ENCODE measurements at regions not wholly inside any gene's neighbourhood (a gene's known extent, or its start where the extent isn't known, plus 50 kb on each side); places are given as distances from the start of the nearest gene placed in this dataset.

- intact Hi-C loops (cut with DNase I): no loop called here
- Histone ChIP-seq H3K27me3 (ENCODE audit: control insufficient read depth in 1 of 2, insufficient read depth in 2 of 2, low read length in 1 of 2) (no peaks in the 10 kb centered on the region), H3K4me3 (ENCODE audit: low read length in 2 of 2) (no peak overlapping the region), H3K27ac (ENCODE audit: low read depth in 1 of 2, low read length in 2 of 2) (no peak overlapping the region), H3K36me3 (ENCODE audit: control insufficient read depth in 1 of 2, insufficient read depth in 2 of 2, low read length in 1 of 2) (no peaks in the 10 kb centered on the region), H3K9me3 (ENCODE audit: control insufficient read depth, low read length) (no peaks in the 10 kb centered on the region), H3K4me1 (ENCODE audit: control insufficient read depth in 1 of 2, insufficient read depth in 2 of 2, low read length in 2 of 2) (no peaks in the 10 kb centered on the region)
- WGBS, 2 donors: 13 to 18% methylated on average over 1 of the region's 1 CpG
- ATAC-seq (ENCODE audit: low FRiP score) (no peak), DNase-seq (no peak)
These were observed 54.6 kb downstream of the ARL4A start for GRCh38 chr7:12741951-12742575.

- ATAC-seq (ENCODE audit: low FRiP score) (no peak), DNase-seq (no peak)
- Histone ChIP-seq H3K9me3 (ENCODE audit: control insufficient read depth, low read length) (no peaks in the 10 kb centered on the region), H3K27ac (ENCODE audit: low read depth in 1 of 2, low read length in 2 of 2) (no peak overlapping the region), H3K4me3 (ENCODE audit: low read length in 2 of 2) (no peak overlapping the region), H3K36me3 (ENCODE audit: control insufficient read depth in 1 of 2, insufficient read depth in 2 of 2, low read length in 1 of 2) (no peaks in the 10 kb centered on the region), H3K4me1 (ENCODE audit: control insufficient read depth in 1 of 2, insufficient read depth in 2 of 2, low read length in 2 of 2) (no peaks in the 10 kb centered on the region), H3K27me3 (ENCODE audit: control insufficient read depth in 1 of 2, insufficient read depth in 2 of 2, low read length in 1 of 2) (no peaks in the 10 kb centered on the region)
- 27 to 43% methylated on average over 1 of the region's 1 CpG for WGBS, 2 donors
- intact Hi-C loops (cut with DNase I): no loop called here
These were observed 58.8 kb downstream of the ARL4A start for GRCh38 chr7:12746211-12746610.

GRCh38 chr7:12747687-12748306, 60.4 kb downstream of the ARL4A start:
- no peak overlapping the region for H3K4me3 ChIP-seq (ENCODE audit: low read length in 2 of 2)
- ATAC-seq (ENCODE audit: low FRiP score): no peak
- WGBS, 2 donors: 95% methylated on average over 10 of the region's 10 CpGs
- intact Hi-C loops (cut with DNase I): no loop called here
- no peaks in the 10 kb centered on the region for H3K9me3 ChIP-seq (ENCODE audit: control insufficient read depth, low read length)
- DNase-seq: no peak
- H3K36me3 ChIP-seq (ENCODE audit: control insufficient read depth in 1 of 2, insufficient read depth in 2 of 2, low read length in 1 of 2): no peaks in the 10 kb centered on the region
- H3K27ac ChIP-seq (ENCODE audit: low read depth in 1 of 2, low read length in 2 of 2): no peak overlapping the region
- H3K4me1 ChIP-seq (ENCODE audit: control insufficient read depth in 1 of 2, insufficient read depth in 2 of 2, low read length in 2 of 2): no peaks in the 10 kb centered on the region
- no peaks in the 10 kb centered on the region for H3K27me3 ChIP-seq (ENCODE audit: control insufficient read depth in 1 of 2, insufficient read depth in 2 of 2, low read length in 1 of 2)

GRCh38 chr7:12749069-12749468, 61.6 kb downstream of the ARL4A start:
- intact Hi-C loops (cut with DNase I): no loop called here
- WGBS, 2 donors: 77 to 81% methylated on average over 3 of the region's 3 CpGs
- Histone ChIP-seq H3K4me1 (ENCODE audit: control insufficient read depth in 1 of 2, insufficient read depth in 2 of 2, low read length in 2 of 2) (no peaks in the 10 kb centered on the region), H3K9me3 (ENCODE audit: control insufficient read depth, low read length) (no peaks in the 10 kb centered on the region), H3K4me3 (ENCODE audit: low read length in 2 of 2) (no peak overlapping the region), H3K27ac (ENCODE audit: low read depth in 1 of 2, low read length in 2 of 2) (no peak overlapping the region), H3K27me3 (ENCODE audit: control insufficient read depth in 1 of 2, insufficient read depth in 2 of 2, low read length in 1 of 2) (no peaks in the 10 kb centered on the region), H3K36me3 (ENCODE audit: control insufficient read depth in 1 of 2, insufficient read depth in 2 of 2, low read length in 1 of 2) (no peaks in the 10 kb centered on the region)
- DNase-seq (no peak), ATAC-seq (ENCODE audit: low FRiP score) (no peak)

GRCh38 chr7:12749746-12750145, 62.3 kb downstream of the ARL4A start:
- DNase-seq (no peak), ATAC-seq (ENCODE audit: low FRiP score) (no peak)
- intact Hi-C loops (cut with DNase I): no loop called here
- no peaks in the 10 kb centered on the region for H3K27me3 ChIP-seq (ENCODE audit: control insufficient read depth in 1 of 2, insufficient read depth in 2 of 2, low read length in 1 of 2)
- 98 to 100% methylated on average over 2 of the region's 2 CpGs for WGBS, 2 donors
- no peak overlapping the region for H3K4me3 ChIP-seq (ENCODE audit: low read length in 2 of 2)
- no peaks in the 10 kb centered on the region for H3K36me3 ChIP-seq (ENCODE audit: control insufficient read depth in 1 of 2, insufficient read depth in 2 of 2, low read length in 1 of 2)
- no peaks in the 10 kb centered on the region for H3K4me1 ChIP-seq (ENCODE audit: control insufficient read depth in 1 of 2, insufficient read depth in 2 of 2, low read length in 2 of 2)
- H3K27ac ChIP-seq (ENCODE audit: low read depth in 1 of 2, low read length in 2 of 2): no peak overlapping the region
- H3K9me3 ChIP-seq (ENCODE audit: control insufficient read depth, low read length): no peaks in the 10 kb centered on the region

GRCh38 chr7:12751764-12752163, 64.3 kb downstream of the ARL4A start:
- 87 to 95% methylated on average over 3 of the region's 3 CpGs for WGBS, 2 donors
- no peak for ATAC-seq (ENCODE audit: low FRiP score)

GRCh38 chr7:12754179-12754578, 66.7 kb downstream of the ARL4A start:
- H3K27ac ChIP-seq (ENCODE audit: low read depth in 1 of 2, low read length in 2 of 2): no peak overlapping the region
- WGBS, 2 donors: 14 to 17% methylated on average over 3 of the region's 3 CpGs
- no peaks in the 10 kb centered on the region for H3K9me3 ChIP-seq (ENCODE audit: control insufficient read depth, low read length)
- intact Hi-C loops (cut with DNase I): no loop called here
- DNase-seq (no peak), ATAC-seq (ENCODE audit: low FRiP score) (no peak)
- no peaks in the 10 kb centered on the region for H3K4me1 ChIP-seq (ENCODE audit: control insufficient read depth in 1 of 2, insufficient read depth in 2 of 2, low read length in 2 of 2)
- no peaks in the 10 kb centered on the region for H3K27me3 ChIP-seq (ENCODE audit: control insufficient read depth in 1 of 2, insufficient read depth in 2 of 2, low read length in 1 of 2)
- H3K4me3 ChIP-seq (ENCODE audit: low read length in 2 of 2): no peak overlapping the region
- H3K36me3 ChIP-seq (ENCODE audit: control insufficient read depth in 1 of 2, insufficient read depth in 2 of 2, low read length in 1 of 2): no peaks in the 10 kb centered on the region

More at GRCh38 chr7:12751764-12752163, 64.3 kb downstream of the ARL4A start:
- DNase-seq: no peak
- Histone ChIP-seq H3K9me3 (ENCODE audit: control insufficient read depth, low read length) (no peaks in the 10 kb centered on the region), H3K27ac (ENCODE audit: low read depth in 1 of 2, low read length in 2 of 2) (no peak overlapping the region), H3K36me3 (ENCODE audit: control insufficient read depth in 1 of 2, insufficient read depth in 2 of 2, low read length in 1 of 2) (no peaks in the 10 kb centered on the region), H3K27me3 (ENCODE audit: control insufficient read depth in 1 of 2, insufficient read depth in 2 of 2, low read length in 1 of 2) (no peaks in the 10 kb centered on the region), H3K4me3 (ENCODE audit: low read length in 2 of 2) (no peak overlapping the region), H3K4me1 (ENCODE audit: control insufficient read depth in 1 of 2, insufficient read depth in 2 of 2, low read length in 2 of 2) (no peaks in the 10 kb centered on the region)
- intact Hi-C loops (cut with DNase I): no loop called here

GRCh38 chr7:12756821-12757220, 69.4 kb downstream of the ARL4A start:
- Histone ChIP-seq H3K4me1 (ENCODE audit: control insufficient read depth in 1 of 2, insufficient read depth in 2 of 2, low read length in 2 of 2) (no peaks in the 10 kb centered on the region), H3K27ac (ENCODE audit: low read depth in 1 of 2, low read length in 2 of 2) (no peak overlapping the region), H3K9me3 (ENCODE audit: control insufficient read depth, low read length) (no peaks in the 10 kb centered on the region), H3K36me3 (ENCODE audit: control insufficient read depth in 1 of 2, insufficient read depth in 2 of 2, low read length in 1 of 2) (no peaks in the 10 kb centered on the region), H3K4me3 (ENCODE audit: low read length in 2 of 2) (no peak overlapping the region), H3K27me3 (ENCODE audit: control insufficient read depth in 1 of 2, insufficient read depth in 2 of 2, low read length in 1 of 2) (no peaks in the 10 kb centered on the region)
- 83 to 84% methylated on average over 4 of the region's 4 CpGs for WGBS, 2 donors
- no peak for ATAC-seq (ENCODE audit: low FRiP score)
- no peak for DNase-seq
- intact Hi-C loops (cut with DNase I): no loop called here

- intact Hi-C loops (cut with DNase I): no loop called here
- WGBS, 2 donors: 12 to 15% methylated on average over 3 of the region's 3 CpGs
- ATAC-seq (ENCODE audit: low FRiP score) (peak; percentile 64), DNase-seq (no peak)
- H3K36me3 ChIP-seq (ENCODE audit: control insufficient read depth in 1 of 2, insufficient read depth in 2 of 2, low read length in 1 of 2): no peaks in the 10 kb centered on the region
- H3K9me3 ChIP-seq (ENCODE audit: control insufficient read depth, low read length): no peaks in the 10 kb centered on the region
- no peaks in the 10 kb centered on the region for H3K27me3 ChIP-seq (ENCODE audit: control insufficient read depth in 1 of 2, insufficient read depth in 2 of 2, low read length in 1 of 2)
- H3K4me1 ChIP-seq (ENCODE audit: control insufficient read depth in 1 of 2, insufficient read depth in 2 of 2, low read length in 2 of 2): no peaks in the 10 kb centered on the region
- no peak overlapping the region for H3K27ac ChIP-seq (ENCODE audit: low read depth in 1 of 2, low read length in 2 of 2)
- H3K4me3 ChIP-seq (ENCODE audit: low read length in 2 of 2): no peak overlapping the region
These were observed 70.0 kb downstream of the ARL4A start for GRCh38 chr7:12757443-12757842.
